ENCODE measurements at regions not wholly inside any gene's neighbourhood (a gene's known extent, or its start where the extent isn't known, plus 50 kb on each side); places are given as distances from the start of the nearest gene placed in this dataset.
"Not testable (repeated sequence)": the region's sequence is repeated elsewhere in the genome, so short reads cannot be mapped to it uniquely, and the experiment has no call there.

- no peak for DNase-seq
These were observed 50.4 kb upstream of the ARHGEF7 start for GRCh38 chr13:111064661-111065060.

- DNase-seq: no peak
These were observed 52.1 kb upstream of the ARHGEF7 start for GRCh38 chr13:111062966-111063365.

GRCh38 chr13:111062305-111062704 is 52.8 kb upstream of the ARHGEF7 start:
- DNase-seq: no peak

GRCh38 chr13:111061358-111062045 is 53.6 kb upstream of the ARHGEF7 start:
- DNase-seq: no peak

- DNase-seq: no peak
These were observed 54.7 kb upstream of the ARHGEF7 start for GRCh38 chr13:111060237-111060919.

- DNase-seq: no peak
These were observed 56.2 kb upstream of the ARHGEF7 start for GRCh38 chr13:111058796-111059506.

GRCh38 chr13:111058339-111058738 is 56.8 kb upstream of the ARHGEF7 start:
- not testable (repeated sequence) for DNase-seq

- not testable (repeated sequence) for DNase-seq
These were observed 63.3 kb upstream of the ARHGEF7 start for GRCh38 chr13:111051726-111052232.

- DNase-seq: no peak
These were observed 63.9 kb upstream of the ARHGEF7 start for GRCh38 chr13:111051041-111051725.

- DNase-seq: no peak
These were observed 64.6 kb upstream of the ARHGEF7 start for GRCh38 chr13:111050539-111050879.

GRCh38 chr13:111049791-111050538 is 65.1 kb upstream of the ARHGEF7 start:
- DNase-seq: peak; percentile 48

- no peak for DNase-seq
These were observed 66.7 kb upstream of the ARHGEF7 start for GRCh38 chr13:111048387-111048786.

GRCh38 chr13:111047326-111047725 is 67.8 kb upstream of the ARHGEF7 start:
- DNase-seq: no peak

- DNase-seq: peak; percentile 21
These were observed 68.4 kb upstream of the ARHGEF7 start for GRCh38 chr13:111046590-111047141.

- no peak for DNase-seq
These were observed 69.9 kb upstream of the ARHGEF7 start for GRCh38 chr13:111045170-111045569.

- DNase-seq: no peak
These were observed 70.9 kb upstream of the ARHGEF7 start for GRCh38 chr13:111044087-111044830.

- no peak for DNase-seq
These were observed 71.5 kb upstream of the ARHGEF7 start for GRCh38 chr13:111043575-111043982.

GRCh38 chr13:111042661-111043226 is 72.4 kb upstream of the ARHGEF7 start:
- no peak for DNase-seq

GRCh38 chr13:111040830-111041229 is 74.3 kb upstream of the ARHGEF7 start:
- no peak for DNase-seq

GRCh38 chr13:111039735-111040134 is 75.4 kb upstream of the ARHGEF7 start:
- DNase-seq: no peak

GRCh38 chr13:111038887-111039286 is 76.2 kb upstream of the ARHGEF7 start:
- no peak for DNase-seq
